ENCODE measurements at regions not wholly inside any gene's neighbourhood (a gene's known extent, or its start where the extent isn't known, plus 50 kb on each side); places are given as distances from the start of the nearest gene placed in this dataset.

DNA sequence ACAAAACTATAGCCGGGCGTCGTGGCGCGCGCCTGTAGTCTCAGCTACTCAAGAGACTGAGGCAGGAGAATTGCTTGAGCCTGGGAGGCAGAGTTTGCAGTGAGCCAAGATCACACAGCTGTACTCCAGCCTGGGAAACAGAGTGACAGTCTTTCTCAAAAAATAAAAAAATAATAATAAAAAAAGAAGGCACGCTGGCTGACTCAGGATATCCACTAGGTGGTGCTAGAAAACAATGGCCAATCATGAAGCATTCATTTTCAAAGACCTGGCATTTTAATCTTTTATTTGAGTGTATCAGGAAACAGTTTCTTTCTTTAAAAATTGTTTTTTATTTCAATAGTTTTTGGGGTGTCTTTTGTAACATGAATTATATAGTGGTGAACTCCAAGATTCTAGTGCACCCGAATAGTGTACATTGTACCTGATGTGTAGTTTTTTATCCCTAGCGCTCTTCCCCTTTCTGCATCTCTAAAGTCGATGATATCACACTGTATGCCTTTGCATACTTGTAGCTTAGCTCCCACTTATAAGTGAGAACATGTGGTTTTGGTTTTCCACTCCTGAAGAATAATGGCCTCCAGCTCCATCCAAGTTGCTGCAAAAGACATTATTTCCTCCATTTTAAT is 88.6 kb downstream of the LYZL1 start:
- no peak for DNase-seq (ENCODE audit: low read depth, low spot score)
- ChIA-PET POLR2A (no interaction called here), CTCF (no interaction called here)
- H3K27me3 ChIP-seq (ENCODE audit: control insufficient read depth, insufficient read depth, low read length): no peaks in the 10 kb centered on the region
- H3K4me1 ChIP-seq (ENCODE audit: control insufficient read depth, insufficient read depth, low read length): no peaks in the 10 kb centered on the region
- no peaks in the 10 kb centered on the region for H3K9me3 ChIP-seq (ENCODE audit: control insufficient read depth, insufficient read depth, low read depth, low read length)
- no peak for ATAC-seq
- in situ Hi-C loops (cut with HindIII; ENCODE audit: low pct_unique_long_range_greater_than_20kb, low sequenced_read_pairs): no loop called here
- no peak overlapping the region for H3K27ac ChIP-seq (ENCODE audit: low read length)
- no peaks in the 10 kb centered on the region for H3K36me3 ChIP-seq (ENCODE audit: control insufficient read depth, insufficient read depth, low read length)
- H3K4me3 ChIP-seq (ENCODE audit: low read depth in 2 of 2, low read length in 2 of 2): no peak overlapping the region
- intact Hi-C loops (cut with micrococcal nuclease; ENCODE audit: unreplicated experiment): loop anchor here (5.0 kb wide), 1 partner anchor 70 kb away; no protein-coding TSS in a partner anchor
- TF ChIP-seq SIN3A (IDR thresholded peaks at IDR 0.05; ENCODE audit: borderline replicate concordance, insufficient read depth, low read depth, low read length): no peak
- no peak for TF ChIP-seq POLR2AphosphoS5 (IDR thresholded peaks at IDR 0.05; ENCODE audit: low read depth, low read length)
- no peak for TF ChIP-seq TCF7L2 (IDR thresholded peaks at IDR 0.05; ENCODE audit: low read depth, low read length)
- TF ChIP-seq, protein P1, sequence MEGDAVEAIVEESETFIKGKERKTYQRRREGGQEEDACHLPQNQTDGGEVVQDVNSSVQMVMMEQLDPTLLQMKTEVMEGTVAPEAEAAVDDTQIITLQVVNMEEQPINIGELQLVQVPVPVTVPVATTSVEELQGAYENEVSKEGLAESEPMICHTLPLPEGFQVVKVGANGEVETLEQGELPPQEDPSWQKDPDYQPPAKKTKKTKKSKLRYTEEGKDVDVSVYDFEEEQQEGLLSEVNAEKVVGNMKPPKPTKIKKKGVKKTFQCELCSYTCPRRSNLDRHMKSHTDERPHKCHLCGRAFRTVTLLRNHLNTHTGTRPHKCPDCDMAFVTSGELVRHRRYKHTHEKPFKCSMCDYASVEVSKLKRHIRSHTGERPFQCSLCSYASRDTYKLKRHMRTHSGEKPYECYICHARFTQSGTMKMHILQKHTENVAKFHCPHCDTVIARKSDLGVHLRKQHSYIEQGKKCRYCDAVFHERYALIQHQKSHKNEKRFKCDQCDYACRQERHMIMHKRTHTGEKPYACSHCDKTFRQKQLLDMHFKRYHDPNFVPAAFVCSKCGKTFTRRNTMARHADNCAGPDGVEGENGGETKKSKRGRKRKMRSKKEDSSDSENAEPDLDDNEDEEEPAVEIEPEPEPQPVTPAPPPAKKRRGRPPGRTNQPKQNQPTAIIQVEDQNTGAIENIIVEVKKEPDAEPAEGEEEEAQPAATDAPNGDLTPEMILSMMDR (IDR thresholded peaks at IDR 0.05): peak; percentile 81
- TF ChIP-seq, protein P2, sequence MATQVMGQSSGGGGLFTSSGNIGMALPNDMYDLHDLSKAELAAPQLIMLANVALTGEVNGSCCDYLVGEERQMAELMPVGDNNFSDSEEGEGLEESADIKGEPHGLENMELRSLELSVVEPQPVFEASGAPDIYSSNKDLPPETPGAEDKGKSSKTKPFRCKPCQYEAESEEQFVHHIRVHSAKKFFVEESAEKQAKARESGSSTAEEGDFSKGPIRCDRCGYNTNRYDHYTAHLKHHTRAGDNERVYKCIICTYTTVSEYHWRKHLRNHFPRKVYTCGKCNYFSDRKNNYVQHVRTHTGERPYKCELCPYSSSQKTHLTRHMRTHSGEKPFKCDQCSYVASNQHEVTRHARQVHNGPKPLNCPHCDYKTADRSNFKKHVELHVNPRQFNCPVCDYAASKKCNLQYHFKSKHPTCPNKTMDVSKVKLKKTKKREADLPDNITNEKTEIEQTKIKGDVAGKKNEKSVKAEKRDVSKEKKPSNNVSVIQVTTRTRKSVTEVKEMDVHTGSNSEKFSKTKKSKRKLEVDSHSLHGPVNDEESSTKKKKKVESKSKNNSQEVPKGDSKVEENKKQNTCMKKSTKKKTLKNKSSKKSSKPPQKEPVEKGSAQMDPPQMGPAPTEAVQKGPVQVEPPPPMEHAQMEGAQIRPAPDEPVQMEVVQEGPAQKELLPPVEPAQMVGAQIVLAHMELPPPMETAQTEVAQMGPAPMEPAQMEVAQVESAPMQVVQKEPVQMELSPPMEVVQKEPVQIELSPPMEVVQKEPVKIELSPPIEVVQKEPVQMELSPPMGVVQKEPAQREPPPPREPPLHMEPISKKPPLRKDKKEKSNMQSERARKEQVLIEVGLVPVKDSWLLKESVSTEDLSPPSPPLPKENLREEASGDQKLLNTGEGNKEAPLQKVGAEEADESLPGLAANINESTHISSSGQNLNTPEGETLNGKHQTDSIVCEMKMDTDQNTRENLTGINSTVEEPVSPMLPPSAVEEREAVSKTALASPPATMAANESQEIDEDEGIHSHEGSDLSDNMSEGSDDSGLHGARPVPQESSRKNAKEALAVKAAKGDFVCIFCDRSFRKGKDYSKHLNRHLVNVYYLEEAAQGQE (IDR thresholded peaks at IDR 0.05; ENCODE audit: insufficient read depth in 1 of 2, low read depth in 2 of 2, low read length in 1 of 2): no peak
- BruUV-seq (replicated peaks): no TSS peak

DNA sequence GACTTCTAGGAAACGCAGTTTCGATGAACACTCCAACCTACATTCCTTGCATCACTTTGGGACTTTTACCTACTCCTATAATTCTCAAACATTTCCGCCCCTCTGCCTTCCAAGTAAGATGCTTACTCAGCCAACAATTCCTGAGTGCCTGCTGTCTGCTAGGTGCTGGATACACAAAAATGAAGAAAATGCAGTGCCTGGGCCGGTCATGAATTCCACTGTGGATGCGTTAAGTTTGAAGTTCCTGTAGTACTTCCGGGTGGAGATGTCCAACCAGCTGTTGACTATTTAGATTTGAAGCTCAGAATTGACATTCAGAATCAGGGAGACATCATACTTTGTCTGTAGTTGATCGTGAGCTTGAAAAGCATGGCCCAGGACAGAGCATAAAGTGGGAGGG is 89.2 kb downstream of the LYZL1 start:
- ChIA-PET CTCF (no interaction called here), POLR2A (no interaction called here)
- in situ Hi-C loops (cut with HindIII; ENCODE audit: low pct_unique_long_range_greater_than_20kb, low sequenced_read_pairs) (no loop called here), intact Hi-C loops (cut with micrococcal nuclease; ENCODE audit: unreplicated experiment) (loop anchor here (5.0 kb wide), 1 partner anchor 69 kb away; no protein-coding TSS in a partner anchor)
- H3K4me1 ChIP-seq (ENCODE audit: control insufficient read depth, insufficient read depth, low read length): no peaks in the 10 kb centered on the region
- TF ChIP-seq, protein P2 (IDR thresholded peaks at IDR 0.05; ENCODE audit: insufficient read depth in 1 of 2, low read depth in 2 of 2, low read length in 1 of 2): no peak
- TF ChIP-seq TCF7L2 (IDR thresholded peaks at IDR 0.05; ENCODE audit: low read depth, low read length) (no peak), POLR2AphosphoS5 (IDR thresholded peaks at IDR 0.05; ENCODE audit: low read depth, low read length) (no peak), SIN3A (IDR thresholded peaks at IDR 0.05; ENCODE audit: borderline replicate concordance, insufficient read depth, low read depth, low read length) (no peak)
- TF ChIP-seq, protein P1 (IDR thresholded peaks at IDR 0.05): no peak
- H3K36me3 ChIP-seq (ENCODE audit: control insufficient read depth, insufficient read depth, low read length): no peaks in the 10 kb centered on the region
- no peaks in the 10 kb centered on the region for H3K9me3 ChIP-seq (ENCODE audit: control insufficient read depth, insufficient read depth, low read depth, low read length)
- H3K27me3 ChIP-seq (ENCODE audit: control insufficient read depth, insufficient read depth, low read length): no peaks in the 10 kb centered on the region
- ATAC-seq (no peak), DNase-seq (ENCODE audit: low read depth, low spot score) (no peak)
- no TSS peak for BruUV-seq (replicated peaks)
- H3K27ac ChIP-seq (ENCODE audit: low read length): no peak overlapping the region
- no peak overlapping the region for H3K4me3 ChIP-seq (ENCODE audit: low read depth in 2 of 2, low read length in 2 of 2)

Measured in Panc1 (cell line).